Activated CD8-positive, alpha-beta T cell treated with anti-CD3 and anti-CD28 coated beads for 36 hours (primary cell): ENCODE measurements at regions not wholly inside any gene's neighbourhood (a gene's known extent, or its start where the extent isn't known, plus 50 kb on each side); places are given as distances from the start of the nearest gene placed in this dataset.
"Not testable (repeated sequence)": the region's sequence is repeated elsewhere in the genome, so short reads cannot be mapped to it uniquely, and the experiment has no call there.

Experiments used
- ATAC-seq: fragments of 200-7000 bp; cut with Tn5 transposase; one replicate; pipeline ENCODE4 v1.10.0; 2021; ENCODE audit warnings: mild to moderate bottlenecking, moderate library complexity
- CTCF ChIA-PET: fragments of 350-600 bp; sonication (Branson Sonifier 250); formaldehyde crosslinking; loops from one replicate; lab custom pipeline; 2021; ENCODE audit warnings: antibody characterized with exemption; lab: Charles Lee
- POLR2A ChIA-PET: fragments of 350-600 bp; sonication (Branson Sonifier 250); formaldehyde crosslinking; loops from one replicate; lab custom pipeline; 2021; ENCODE audit warnings: antibody characterized with exemption; lab: Charles Lee
- DNase-seq: peaks from one replicate; pipeline ENCODE4 v3.0.0-alpha.2; 2020
- H3K27ac Mint-ChIP-seq: one replicate; pipeline ENCODE4 v1.8.0; 2021; ENCODE audit warnings: mild to moderate bottlenecking, mixed read lengths
- H3K27me3 Mint-ChIP-seq: one replicate; pipeline ENCODE4 v1.8.0; 2021; ENCODE audit warnings: mixed read lengths
- H3K36me3 Mint-ChIP-seq: one replicate; pipeline ENCODE4 v1.8.0; 2021; ENCODE audit warnings: low read depth, mixed read lengths
- H3K4me1 Mint-ChIP-seq: one replicate; pipeline ENCODE4 v1.8.0; 2021; ENCODE audit warnings: low read depth, mixed read lengths
- H3K4me3 Mint-ChIP-seq: one replicate; pipeline ENCODE4 v1.8.0; 2021; ENCODE audit warnings: mild to moderate bottlenecking, moderate library complexity, mixed read lengths
- H3K9me3 Mint-ChIP-seq: one replicate; pipeline ENCODE4 v1.8.0; 2021; ENCODE audit warnings: mixed read lengths
- CTCF ChIP-seq: fragments of 200-600 bp; IDR thresholded peaks from one replicate; pipeline ENCODE4 v1.8.0; 2022; ENCODE audit warnings: antibody characterized with exemption, mild to moderate bottlenecking
- intact Hi-C: fragments of 100-400 bp; cut with micrococcal nuclease; formaldehyde crosslinking; loops from one replicate; pipeline ENCODE4 v1.10.0; 2022

GRCh38 chr15:55094136-55094535, 102.6 kb downstream of the RSL24D1 start:
- no peak for TF ChIP-seq CTCF
- ChIA-PET POLR2A (no interaction called here), CTCF (no interaction called here)
- H3K4me3 Mint-ChIP-seq, result no peak overlapping the region
- ATAC-seq, result no peak
- H3K36me3 Mint-ChIP-seq, result no peaks in the 10 kb centered on the region
- peaks cover 7% of the 10 kb centered on the region for H3K27me3 Mint-ChIP-seq
- no peak overlapping the region for H3K27ac Mint-ChIP-seq
- no peaks in the 10 kb centered on the region for H3K9me3 Mint-ChIP-seq
- H3K4me1 Mint-ChIP-seq, result no peaks in the 10 kb centered on the region
- DNase-seq, result no peak
- intact Hi-C loops, result no loop called here

- no peak for DNase-seq
Measured at GRCh38 chr15:55088207-55088606, 108.5 kb downstream of the RSL24D1 start.

GRCh38 chr15:55084673-55085072, 112.1 kb downstream of the RSL24D1 start:
- CTCF ChIA-PET, result no interaction called here
- Mint-ChIP-seq H3K27ac (no peak overlapping the region), H3K36me3 (no peaks in the 10 kb centered on the region), H3K27me3 (peaks cover 5% of the 10 kb centered on the region), H3K4me3 (no peak overlapping the region), H3K9me3 (peaks cover 3% of the 10 kb centered on the region), H3K4me1 (no peaks in the 10 kb centered on the region)
- ATAC-seq, result no peak
- no peak for TF ChIP-seq CTCF
- no peak for DNase-seq
- POLR2A ChIA-PET, result no interaction called here
- intact Hi-C loops, result no loop called here

More at GRCh38 chr15:55088207-55088606, 108.5 kb downstream of the RSL24D1 start:
- H3K27ac Mint-ChIP-seq, result no peak overlapping the region
- no peak overlapping the region for H3K4me3 Mint-ChIP-seq
- H3K36me3 Mint-ChIP-seq, result no peaks in the 10 kb centered on the region
- ATAC-seq, result no peak
- TF ChIP-seq CTCF, result no peak
- H3K9me3 Mint-ChIP-seq, result peaks cover 3% of the 10 kb centered on the region
- POLR2A ChIA-PET, result no interaction called here
- no peaks in the 10 kb centered on the region for H3K4me1 Mint-ChIP-seq
- intact Hi-C loops, result no loop called here
- peaks cover 7% of the 10 kb centered on the region for H3K27me3 Mint-ChIP-seq
- CTCF ChIA-PET, result no interaction called here

GRCh38 chr15:55084216-55084615, 112.5 kb downstream of the RSL24D1 start:
- H3K9me3 Mint-ChIP-seq, result peaks cover 3% of the 10 kb centered on the region
- ChIA-PET CTCF (no interaction called here), POLR2A (no interaction called here)
- no peaks in the 10 kb centered on the region for H3K4me1 Mint-ChIP-seq
- no peak overlapping the region for H3K27ac Mint-ChIP-seq
- no peak for TF ChIP-seq CTCF
- H3K36me3 Mint-ChIP-seq, result no peaks in the 10 kb centered on the region
- no peak for ATAC-seq
- intact Hi-C loops, result no loop called here
- no peak overlapping the region for H3K4me3 Mint-ChIP-seq
- no peak for DNase-seq
- H3K27me3 Mint-ChIP-seq, result peaks cover 5% of the 10 kb centered on the region

GRCh38 chr15:55077052-55077451, 119.7 kb downstream of the RSL24D1 start:
- peaks cover 14% of the 10 kb centered on the region for H3K9me3 Mint-ChIP-seq
- H3K4me3 Mint-ChIP-seq, H3K27me3 Mint-ChIP-seq, ATAC-seq, H3K36me3 Mint-ChIP-seq, intact Hi-C loops, CTCF ChIA-PET, DNase-seq: not testable (repeated sequence)
- H3K27ac Mint-ChIP-seq, result peak overlapping the region; percentile 50
- POLR2A ChIA-PET, result interaction anchor here (0.7 kb wide), 1 partner anchor 159 kb away, joined by 4 read pairs; no protein-coding TSS in a partner anchor
- H3K4me1 Mint-ChIP-seq, result peaks cover 11% of the 10 kb centered on the region

GRCh38 chr15:55074431-55074830, 122.3 kb downstream of the RSL24D1 start:
- no peak for ATAC-seq
- H3K27ac Mint-ChIP-seq, result no peak overlapping the region
- peaks cover 11% of the 10 kb centered on the region for H3K4me1 Mint-ChIP-seq
- no peak for TF ChIP-seq CTCF
- H3K36me3 Mint-ChIP-seq, result no peaks in the 10 kb centered on the region
- DNase-seq, result no peak
- intact Hi-C loops, result no loop called here
- H3K9me3 Mint-ChIP-seq, result peaks cover 14% of the 10 kb centered on the region
- H3K4me3 Mint-ChIP-seq, result no peak overlapping the region
- ChIA-PET CTCF (interaction anchor here (0.7 kb wide), 1 partner anchor 754 kb away, joined by 3 read pairs; no protein-coding TSS in a partner anchor), POLR2A (no interaction called here)
- H3K27me3 Mint-ChIP-seq, result no peaks in the 10 kb centered on the region

GRCh38 chr15:55063970-55064369, 132.8 kb downstream of the RSL24D1 start:
- H3K27ac Mint-ChIP-seq, POLR2A ChIA-PET, H3K4me3 Mint-ChIP-seq, ATAC-seq, H3K4me1 Mint-ChIP-seq, DNase-seq, CTCF ChIA-PET, H3K36me3 Mint-ChIP-seq, H3K27me3 Mint-ChIP-seq, intact Hi-C loops: not testable (repeated sequence)
- H3K9me3 Mint-ChIP-seq, result peaks cover 11% of the 10 kb centered on the region
